Endothelial cell of umbilical vein (primary cell): ENCODE measurements at regions not wholly inside any gene's neighbourhood (a gene's known extent, or its start where the extent isn't known, plus 50 kb on each side); places are given as distances from the start of the nearest gene placed in this dataset.

ENCODE experiments used
- BruUV-seq: library from RNA; stranded (reverse); fragments of 400-500 nt; replicated peaks from 2 replicates; lab custom pipeline; 2021; lab: Mats Ljungman, UMichigan
- CTCF ChIA-PET: fragments of 300-600, 350-600 bp; sonication (Branson Sonifier 250); formaldehyde crosslinking; loops from one replicate; lab custom pipeline; 2021; ENCODE audit warnings: antibody characterized with exemption, inconsistent platforms; lab: Charles Lee
- POLR2A ChIA-PET: fragments of 300-600, 350-600 bp; sonication (Branson Sonifier 250); formaldehyde crosslinking; loops from one replicate; lab custom pipeline; 2021; ENCODE audit warnings: antibody characterized with exemption, inconsistent platforms; lab: Charles Lee
- DNase-seq: peaks from one replicate; pipeline ENCODE4 v3.0.0-alpha.2; 2011; ENCODE audit warnings: low read depth, low spot score
- FAIRE-seq: peaks from 2 replicates; lab custom pipeline; 2011; peaks lifted over from hg19 to GRCh38; lab: Jason Lieb, UNC
- H2AFZ ChIP-seq: 2 replicates; pipeline ENCODE4 v1.6.0; 2012; ENCODE audit warnings: low read depth, low read length, control low read depth, inconsistent platforms
- H3K27ac ChIP-seq: 2 replicates; pipeline ENCODE4 v1.5.1; 2011; ENCODE audit warnings: low read depth, mild to moderate bottlenecking, control low read depth, low read length, moderate library complexity; ENCODE audit not compliant: insufficient read depth
- H3K27me3 ChIP-seq, 2 experiments: 2 replicates each; pipeline versions ENCODE4 v1.6.0 to v1.6.1; 2011; ENCODE audit warnings: low read length in 2 of 2, mixed read lengths in 1 of 2; ENCODE audit not compliant: control insufficient read depth in 2 of 2, insufficient read depth in 2 of 2
- H3K36me3 ChIP-seq, 2 experiments: 2 replicates in 1 of 2; 3 replicates in 1 of 2; pipeline ENCODE4 v1.5.1; 2011; ENCODE audit warnings: low read length in 2 of 2, mild to moderate bottlenecking in 1 of 2, moderate library complexity in 1 of 2; ENCODE audit not compliant: control insufficient read depth in 2 of 2, insufficient read depth in 2 of 2; ENCODE audit errors: extremely low read depth in 1 of 2
- H3K4me1 ChIP-seq: 3 replicates; pipeline ENCODE4 v1.5.1; 2011; ENCODE audit warnings: mild to moderate bottlenecking, low read length; ENCODE audit not compliant: control insufficient read depth, insufficient read depth; ENCODE audit errors: extremely low read depth
- H3K4me2 ChIP-seq: 2 replicates; pipeline ENCODE4 v1.6.1; 2011; ENCODE audit warnings: low read length, control low read depth, mixed read lengths; ENCODE audit not compliant: insufficient read depth
- H3K4me3 ChIP-seq, 3 experiments: fragments of 200-600 bp in 1 of 3; sonication (generic), shearing (Covaris generic) in 1 of 3; replicated peaks in 1 of 3; 2 replicates each; pipeline ENCODE4 v1.5.1; 2011 to 2016; ENCODE audit warnings: control low read depth in 3 of 3, low read length in 3 of 3, mild to moderate bottlenecking in 2 of 3, inconsistent platforms in 1 of 3, low read depth in 1 of 3, moderate library complexity in 1 of 3; ENCODE audit not compliant: insufficient read depth in 1 of 3
- H3K79me2 ChIP-seq: 2 replicates; pipeline ENCODE4 v1.6.0; 2012; ENCODE audit warnings: low read length, inconsistent platforms; ENCODE audit not compliant: control insufficient read depth, insufficient read depth
- H3K9ac ChIP-seq: replicated peaks from 2 replicates; pipeline ENCODE3; 2011; ENCODE audit warnings: low read length, control low read depth; ENCODE audit not compliant: insufficient read depth; ENCODE audit errors: extremely low read depth
- H3K9me1 ChIP-seq: replicated peaks from 3 replicates; pipeline ENCODE4 v1.6.0; 2011; ENCODE audit warnings: mild to moderate bottlenecking, low read length; ENCODE audit not compliant: control insufficient read depth, insufficient read depth; ENCODE audit errors: extremely low read depth
- H3K9me3 ChIP-seq: replicated peaks from 2 replicates; pipeline ENCODE4 v1.5.1; 2012; ENCODE audit warnings: low read length, inconsistent platforms; ENCODE audit not compliant: control insufficient read depth, insufficient read depth
- H4K20me1 ChIP-seq: replicated peaks from 2 replicates; pipeline ENCODE3; 2011; ENCODE audit warnings: mild to moderate bottlenecking, low read length; ENCODE audit not compliant: control insufficient read depth, insufficient read depth; ENCODE audit errors: extremely low read depth
- EZH2 ChIP-seq: IDR thresholded peaks from 2 replicates; pipeline ENCODE4 v1.6.1; 2012; ENCODE audit warnings: borderline replicate concordance, low read depth, mild to moderate bottlenecking, moderate library complexity, low read length, inconsistent platforms; ENCODE audit not compliant: severe bottlenecking
- GATA2 ChIP-seq: IDR thresholded peaks from 2 replicates; pipeline ENCODE4 v1.7.0; 2011; ENCODE audit warnings: low read depth, mild to moderate bottlenecking, moderate library complexity, mixed read lengths, low read length; ENCODE audit not compliant: insufficient read length, insufficient read depth
- JUN ChIP-seq: IDR thresholded peaks from 2 replicates; pipeline ENCODE4 v1.6.1; 2011; ENCODE audit warnings: borderline replicate concordance, low read depth; ENCODE audit not compliant: insufficient read length, insufficient read depth
- MAX ChIP-seq: IDR thresholded peaks from 2 replicates; pipeline ENCODE4 v1.6.1; 2011; ENCODE audit not compliant: insufficient read depth, insufficient read length
- POLR2A ChIP-seq: IDR thresholded peaks from 2 replicates; pipeline ENCODE4 v1.6.1; 2012; ENCODE audit warnings: low read depth, mild to moderate bottlenecking, control low read depth, low read length
- POLR2AphosphoS5 ChIP-seq: IDR thresholded peaks from 2 replicates; pipeline ENCODE4 v1.6.1; 2012; ENCODE audit warnings: low read depth, mild to moderate bottlenecking, control low read depth, low read length, moderate library complexity; ENCODE audit not compliant: insufficient read depth
- dilution Hi-C: fragments of 300-500 bp; cut with MboI; formaldehyde crosslinking; loops from one replicate; pipeline ENCODE4 v1.15.0; 2019; ENCODE audit warnings: low sequenced_read_pairs; ENCODE audit not compliant: extremely low pct_ligation_motif_present
- intact Hi-C: fragments of 100-400 bp; cut with micrococcal nuclease; formaldehyde crosslinking; loops from one replicate; pipeline ENCODE4 v1.10.0; 2022
- TF ChIP-seq, protein P1 (sequence below), 2 donors: IDR thresholded peaks; 1 replicate in 1 of 2; 2 replicates in 1 of 2; pipeline ENCODE4 v1.5.1; 2011; ENCODE audit warnings: low read length in 2 of 2, mild to moderate bottlenecking in 2 of 2, moderate library complexity in 2 of 2, control low read depth in 1 of 2, inconsistent platforms in 1 of 2, low read depth in 1 of 2; ENCODE audit not compliant: insufficient read depth in 1 of 2; ENCODE audit errors: extremely low read depth in 1 of 2

DNA sequence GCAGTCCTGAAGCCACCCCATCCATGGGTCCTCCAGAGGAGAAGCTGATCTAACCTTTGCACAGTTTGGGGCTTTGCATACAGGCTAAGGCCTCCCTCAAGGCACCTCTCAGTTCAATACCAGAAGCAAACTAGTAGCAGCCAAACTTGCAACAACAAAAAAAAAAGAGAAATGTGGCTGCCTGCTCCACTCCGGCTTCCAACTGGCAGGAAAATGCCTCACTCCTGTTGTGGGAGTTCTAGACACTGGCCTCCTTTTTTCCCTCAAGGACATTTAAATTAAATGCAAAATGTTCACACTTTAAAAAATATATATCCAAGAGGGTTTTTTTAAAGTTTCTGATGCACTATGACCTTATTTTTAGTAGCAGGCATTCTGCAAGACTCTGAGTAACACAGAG lies 216.0 kb upstream of the TPM1 start:
- Histone ChIP-seq H3K4me2 (no peak overlapping the region), H3K4me1 (no peaks in the 10 kb centered on the region), H3K4me3 (no peak overlapping the region), H3K9ac (no peak overlapping the region), H3K9me1 (no peaks in the 10 kb centered on the region), H3K27ac (no peak overlapping the region), H3K79me2 (no peaks in the 10 kb centered on the region), H3K36me3 (no peaks in the 10 kb centered on the region), H3K9me3 (no peaks in the 10 kb centered on the region), H2AFZ (no peak overlapping the region), H4K20me1 (no peaks in the 10 kb centered on the region), H3K27me3 (no peaks in the 10 kb centered on the region)
- intact Hi-C loops (no loop called here), dilution Hi-C loops (no loop called here)
- ChIA-PET CTCF (no interaction called here), POLR2A (no interaction called here)
- FAIRE-seq: no peak
- no TSS peak for BruUV-seq
- no peak for DNase-seq
- TF ChIP-seq POLR2AphosphoS5 (no peak), GATA2 (no peak), POLR2A (no peak), EZH2 (no peak)
- TF ChIP-seq, protein P1, sequence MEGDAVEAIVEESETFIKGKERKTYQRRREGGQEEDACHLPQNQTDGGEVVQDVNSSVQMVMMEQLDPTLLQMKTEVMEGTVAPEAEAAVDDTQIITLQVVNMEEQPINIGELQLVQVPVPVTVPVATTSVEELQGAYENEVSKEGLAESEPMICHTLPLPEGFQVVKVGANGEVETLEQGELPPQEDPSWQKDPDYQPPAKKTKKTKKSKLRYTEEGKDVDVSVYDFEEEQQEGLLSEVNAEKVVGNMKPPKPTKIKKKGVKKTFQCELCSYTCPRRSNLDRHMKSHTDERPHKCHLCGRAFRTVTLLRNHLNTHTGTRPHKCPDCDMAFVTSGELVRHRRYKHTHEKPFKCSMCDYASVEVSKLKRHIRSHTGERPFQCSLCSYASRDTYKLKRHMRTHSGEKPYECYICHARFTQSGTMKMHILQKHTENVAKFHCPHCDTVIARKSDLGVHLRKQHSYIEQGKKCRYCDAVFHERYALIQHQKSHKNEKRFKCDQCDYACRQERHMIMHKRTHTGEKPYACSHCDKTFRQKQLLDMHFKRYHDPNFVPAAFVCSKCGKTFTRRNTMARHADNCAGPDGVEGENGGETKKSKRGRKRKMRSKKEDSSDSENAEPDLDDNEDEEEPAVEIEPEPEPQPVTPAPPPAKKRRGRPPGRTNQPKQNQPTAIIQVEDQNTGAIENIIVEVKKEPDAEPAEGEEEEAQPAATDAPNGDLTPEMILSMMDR (IDR thresholded peaks at IDR 0.05; ENCODE audit: extremely low read depth in 1 of 2, insufficient read depth in 1 of 2, low read depth in 1 of 2, low read length in 2 of 2): no peak

DNA sequence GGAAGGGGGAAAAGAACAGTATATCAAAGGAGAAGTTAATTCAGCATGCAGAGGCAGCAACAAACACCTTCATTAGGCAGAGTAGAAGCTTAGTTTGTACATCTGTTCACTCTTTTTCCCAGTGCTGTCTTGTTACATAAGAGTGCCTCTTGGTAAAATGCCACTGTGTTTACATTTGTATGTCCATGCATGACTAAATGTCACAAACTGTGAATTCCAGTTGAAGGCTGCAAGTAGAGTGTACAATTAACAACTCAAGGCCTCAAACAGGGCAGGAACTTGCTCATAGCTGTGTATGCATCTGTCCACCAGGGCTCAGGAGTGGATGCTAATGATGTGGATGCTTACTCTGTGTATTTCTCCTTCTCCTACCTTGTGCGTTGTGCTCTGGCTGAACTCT lies 214.2 kb upstream of the TPM1 start:
- no peaks in the 10 kb centered on the region for H3K9me1 ChIP-seq
- POLR2A ChIA-PET: no interaction called here
- H3K27me3 ChIP-seq: no peaks in the 10 kb centered on the region
- TF ChIP-seq GATA2 (no peak), MAX (no peak), EZH2 (no peak), JUN (no peak)
- TF ChIP-seq, protein P1 (IDR thresholded peaks at IDR 0.05; ENCODE audit: extremely low read depth in 1 of 2, insufficient read depth in 1 of 2, low read depth in 1 of 2, low read length in 2 of 2): no peak
- intact Hi-C loops: no loop called here
- H3K4me2 ChIP-seq: no peak overlapping the region
- H3K27ac ChIP-seq: no peak overlapping the region
- dilution Hi-C loops: no loop called here
- FAIRE-seq: no peak
- no peaks in the 10 kb centered on the region for H3K4me1 ChIP-seq
- H2AFZ ChIP-seq: no peak overlapping the region
- no TSS peak for BruUV-seq
- H4K20me1 ChIP-seq: no peaks in the 10 kb centered on the region
- no peak for DNase-seq
- H3K9ac ChIP-seq: no peak overlapping the region
- CTCF ChIA-PET: no interaction called here
- H3K9me3 ChIP-seq: no peaks in the 10 kb centered on the region
- H3K79me2 ChIP-seq: no peaks in the 10 kb centered on the region
- no peaks in the 10 kb centered on the region for H3K36me3 ChIP-seq
- no peak overlapping the region for H3K4me3 ChIP-seq
